ENCODE measurements at regions not wholly inside any gene's neighbourhood (a gene's known extent, or its start where the extent isn't known, plus 50 kb on each side); places are given as distances from the start of the nearest gene placed in this dataset. TPM values are rescaled to one million over a fixed set of nuclear protein-coding genes. Genes with fewer than 3 reads are reported as not detected.
A peak's percentile ranks its signal among the peaks of the same experiment; 100 is the strongest.

DNA sequence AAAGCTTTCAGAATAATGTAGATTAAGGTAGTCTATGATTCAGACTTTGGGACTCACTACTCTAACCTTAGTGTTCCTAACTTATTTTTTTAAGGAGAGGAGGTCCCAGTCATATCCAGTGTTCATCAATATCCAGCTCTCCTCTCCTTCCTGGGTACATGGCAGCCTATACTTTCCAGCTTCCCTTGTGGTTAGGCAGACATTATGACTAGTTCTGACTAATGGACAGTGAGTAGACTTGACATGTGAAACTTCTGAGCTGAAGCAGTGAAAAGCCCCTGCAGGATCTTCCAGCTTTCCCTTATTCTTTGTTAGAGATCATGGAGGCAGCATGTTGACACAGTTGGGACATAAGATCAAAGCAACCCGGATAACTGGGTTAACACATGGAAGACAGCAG is 144.2 kb downstream of the PTPRU start:
- no peak for DNase-seq (ENCODE audit: low read depth in 2 of 3, low spot score in 2 of 3)

DNA sequence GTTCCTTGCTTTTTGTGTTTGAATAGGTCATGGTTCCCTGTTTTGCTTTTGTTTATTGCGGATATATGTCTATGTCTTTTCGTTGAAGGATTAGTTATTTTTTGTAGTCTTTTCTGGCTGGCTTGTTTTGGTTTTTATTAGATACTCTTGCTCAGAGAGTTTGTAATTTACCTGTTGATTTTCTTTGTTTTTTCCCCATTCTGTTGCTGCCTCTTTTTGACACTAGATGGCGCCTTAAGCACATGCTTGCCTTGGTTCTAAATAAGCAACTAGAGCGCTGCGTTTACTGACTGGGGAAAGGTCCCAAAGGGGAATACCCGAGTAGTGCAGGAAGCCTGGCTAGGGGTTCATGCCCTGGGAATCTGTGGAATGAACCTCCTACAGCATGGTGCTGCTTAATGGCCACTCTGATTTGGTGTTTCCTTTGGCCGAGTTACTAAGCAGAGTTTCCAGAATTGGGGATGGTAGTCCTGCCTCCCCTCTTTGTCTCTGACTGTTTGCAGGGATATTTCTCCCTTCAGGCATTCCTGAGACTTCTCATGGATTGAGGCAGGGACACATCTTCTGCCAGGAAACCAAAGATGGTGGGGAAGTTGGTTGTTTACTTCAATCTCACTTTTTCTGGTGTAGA is 143.2 kb downstream of the PTPRU start:
- peak in 2 of 3 donors; percentile 18 to 39 for DNase-seq (ENCODE audit: low read depth in 2 of 3, low spot score in 2 of 3)

Small RNA genes lying in the stretch of these regions (small RNA-seq; reads per million reads assigned to genes)
- gene AL021921.1, result not detected
